HL-60 (cell line): ENCODE measurements at regions not wholly inside any gene's neighbourhood (a gene's known extent, or its start where the extent isn't known, plus 50 kb on each side); places are given as distances from the start of the nearest gene placed in this dataset.

Source experiments
- POLR2AphosphoS5 ChIP-seq: IDR thresholded peaks from 2 replicates; pipeline ENCODE4 v1.6.1; 2012; ENCODE audit warnings: low read depth
- TF ChIP-seq, protein P1 (sequence below): IDR thresholded peaks from one replicate; pipeline ENCODE4 v1.5.1; 2011; ENCODE audit warnings: low read length, control low read depth, inconsistent platforms; ENCODE audit not compliant: insufficient read depth

DNA sequence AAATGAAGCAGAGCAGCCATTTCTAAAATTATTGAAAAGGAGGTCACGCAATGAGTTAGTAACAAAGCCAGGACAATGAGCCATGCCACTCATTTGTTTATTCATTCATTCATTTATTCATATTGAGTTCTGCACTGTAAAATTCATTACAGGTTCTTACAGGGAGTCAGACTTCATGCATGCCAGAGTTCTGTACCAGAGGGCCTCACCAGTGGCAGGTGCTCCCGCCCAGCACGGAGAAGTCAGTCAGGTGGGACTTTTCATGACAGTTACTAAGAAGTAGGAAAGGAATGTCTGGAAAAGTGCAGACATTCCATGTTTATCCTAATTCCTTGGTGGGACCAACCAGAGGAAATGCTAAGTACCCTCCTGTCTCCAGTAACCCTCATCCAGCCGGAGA is 217.5 kb upstream of the BLID start:
- TF ChIP-seq, protein P1, sequence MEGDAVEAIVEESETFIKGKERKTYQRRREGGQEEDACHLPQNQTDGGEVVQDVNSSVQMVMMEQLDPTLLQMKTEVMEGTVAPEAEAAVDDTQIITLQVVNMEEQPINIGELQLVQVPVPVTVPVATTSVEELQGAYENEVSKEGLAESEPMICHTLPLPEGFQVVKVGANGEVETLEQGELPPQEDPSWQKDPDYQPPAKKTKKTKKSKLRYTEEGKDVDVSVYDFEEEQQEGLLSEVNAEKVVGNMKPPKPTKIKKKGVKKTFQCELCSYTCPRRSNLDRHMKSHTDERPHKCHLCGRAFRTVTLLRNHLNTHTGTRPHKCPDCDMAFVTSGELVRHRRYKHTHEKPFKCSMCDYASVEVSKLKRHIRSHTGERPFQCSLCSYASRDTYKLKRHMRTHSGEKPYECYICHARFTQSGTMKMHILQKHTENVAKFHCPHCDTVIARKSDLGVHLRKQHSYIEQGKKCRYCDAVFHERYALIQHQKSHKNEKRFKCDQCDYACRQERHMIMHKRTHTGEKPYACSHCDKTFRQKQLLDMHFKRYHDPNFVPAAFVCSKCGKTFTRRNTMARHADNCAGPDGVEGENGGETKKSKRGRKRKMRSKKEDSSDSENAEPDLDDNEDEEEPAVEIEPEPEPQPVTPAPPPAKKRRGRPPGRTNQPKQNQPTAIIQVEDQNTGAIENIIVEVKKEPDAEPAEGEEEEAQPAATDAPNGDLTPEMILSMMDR: no peak
- TF ChIP-seq POLR2AphosphoS5: no peak
